Uterus (tissue), 2 donors: ENCODE measurements at regions not wholly inside any gene's neighbourhood (a gene's known extent, or its start where the extent isn't known, plus 50 kb on each side); places are given as distances from the start of the nearest gene placed in this dataset.

ENCODE experiments used
- CTCF ChIP-seq, 4 experiments: fragments of 200-600 bp in 2 of 4; fragments of 450-650 bp in 2 of 4; sonication (generic) in 2 of 4; IDR thresholded peaks; one replicate each; pipeline ENCODE4 v1.5.1; 2016 to 2019; ENCODE audit warnings: antibody characterized with exemption in 4 of 4, mild to moderate bottlenecking in 2 of 4, moderate library complexity in 1 of 4
- POLR2A ChIP-seq, 2 donors: fragments of 450-650 bp; IDR thresholded peaks; one replicate each; pipeline ENCODE4 v1.6.1; 2016; ENCODE audit warnings: antibody characterized with exemption in 2 of 2, mild to moderate bottlenecking in 1 of 2, moderate library complexity in 1 of 2

- no peak for TF ChIP-seq CTCF (IDR thresholded peaks at IDR 0.05)
- TF ChIP-seq POLR2A (IDR thresholded peaks at IDR 0.05): no peak
These were observed 325.7 kb downstream of the SAMD5 start for GRCh38 chr6:147834084-147834776.
